Loucy (cell line): ENCODE measurements at regions not wholly inside any gene's neighbourhood (a gene's known extent, or its start where the extent isn't known, plus 50 kb on each side); places are given as distances from the start of the nearest gene placed in this dataset.

Experiments used
- CTCF ChIP-seq: fragments of 200-600 bp; sonication (generic); conservative IDR thresholded peaks from 2 replicates; pipeline ENCODE4 v1.5.1; 2014; ENCODE audit warnings: mild to moderate bottlenecking, antibody characterized with exemption, low read length
- EZH2phosphoT487 ChIP-seq: fragments of 200-600 bp; IDR thresholded peaks from 2 replicates; pipeline ENCODE4 v1.6.1; 2018; ENCODE audit warnings: antibody characterized with exemption, mild to moderate bottlenecking, moderate library complexity, borderline replicate concordance

GRCh38 chr14:94826774-94827173 lies 56.9 kb upstream of the GSC start:
- TF ChIP-seq CTCF (no peak), EZH2phosphoT487 (no peak)
